GM23338 (cell line): ENCODE measurements at regions not wholly inside any gene's neighbourhood (a gene's known extent, or its start where the extent isn't known, plus 50 kb on each side); places are given as distances from the start of the nearest gene placed in this dataset.

Experiments
- ATAC-seq: fragments of 200-7000 bp; cut with Tn5 transposase; 3 replicates; pipeline ENCODE4 v1.9.1; 2020
- DNase-seq: peaks from one replicate; pipeline ENCODE4 v3.0.0-alpha.2; 2015; ENCODE audit warnings: low spot score
- H2AFZ ChIP-seq: fragments of 200-600 bp; sonication (generic); 2 replicates; pipeline ENCODE4 v1.8.0; 2016; ENCODE audit warnings: antibody characterized with exemption, mild to moderate bottlenecking, moderate library complexity
- H3F3A ChIP-seq: fragments of 200-600 bp; sonication (generic); replicated peaks from 2 replicates; pipeline ENCODE4 v1.8.0; 2017; ENCODE audit warnings: antibody characterized with exemption, mixed run types, low read depth
- H3K27ac ChIP-seq: fragments of 200-600 bp; sonication (generic); 2 replicates; pipeline ENCODE4 v1.6.1; 2016; ENCODE audit warnings: low read depth
- H3K27me3 ChIP-seq: fragments of 200-600 bp; sonication (generic); 2 replicates; pipeline ENCODE4 v1.8.0; 2016; ENCODE audit warnings: mild to moderate bottlenecking, mixed run types, moderate library complexity; ENCODE audit not compliant: insufficient read depth
- H3K36me3 ChIP-seq: fragments of 200-600 bp; sonication (generic); 2 replicates; pipeline ENCODE4 v1.8.0; 2016; ENCODE audit warnings: mild to moderate bottlenecking; ENCODE audit not compliant: insufficient read depth
- H3K4me1 ChIP-seq: fragments of 200-600 bp; sonication (generic); 2 replicates; pipeline ENCODE4 v1.8.0; 2016; ENCODE audit warnings: mild to moderate bottlenecking, moderate library complexity; ENCODE audit not compliant: insufficient read depth
- H3K4me2 ChIP-seq: fragments of 200-600 bp; sonication (generic); 2 replicates; pipeline ENCODE4 v1.7.1; 2017; ENCODE audit warnings: mixed run types
- H3K4me3 ChIP-seq: fragments of 200-600 bp; sonication (generic); 2 replicates; pipeline ENCODE4 v1.6.1; 2016; ENCODE audit warnings: mixed run types
- H3K79me2 ChIP-seq: fragments of 200-600 bp; sonication (generic); replicated peaks from 2 replicates; pipeline ENCODE4 v1.8.0; 2017; ENCODE audit warnings: mild to moderate bottlenecking; ENCODE audit not compliant: insufficient read depth
- H3K9me2 ChIP-seq: fragments of 200-600 bp; sonication (generic); 2 replicates; pipeline ENCODE4 v1.8.0; 2017; ENCODE audit not compliant: insufficient read depth
- H4K20me1 ChIP-seq: fragments of 200-600 bp; sonication (generic); replicated peaks from 2 replicates; pipeline ENCODE4 v1.8.0; 2017; ENCODE audit warnings: mild to moderate bottlenecking; ENCODE audit not compliant: insufficient read depth
- H3K27ac Mint-ChIP-seq: 2 replicates; pipeline ENCODE4 v1.8.0; 2020; ENCODE audit warnings: inconsistent platforms, mild to moderate bottlenecking, moderate library complexity, mixed read lengths
- H3K27me3 Mint-ChIP-seq: 3 replicates; pipeline ENCODE4 v1.8.0; 2022; ENCODE audit warnings: low read depth, mild to moderate bottlenecking, moderate library complexity, mixed read lengths, inconsistent platforms; ENCODE audit not compliant: insufficient read depth, poor library complexity
- H3K36me3 Mint-ChIP-seq: 3 replicates; pipeline ENCODE4 v1.8.0; 2021; ENCODE audit warnings: low read depth, mild to moderate bottlenecking, inconsistent platforms, moderate library complexity, mixed read lengths
- H3K4me1 Mint-ChIP-seq: 3 replicates; pipeline ENCODE4 v1.8.0; 2020; ENCODE audit warnings: mild to moderate bottlenecking, inconsistent platforms, mixed read lengths
- H3K4me3 Mint-ChIP-seq: 3 replicates; pipeline ENCODE4 v1.8.0; 2021; ENCODE audit warnings: moderate library complexity, mild to moderate bottlenecking, inconsistent platforms, mixed read lengths
- H3K9me3 Mint-ChIP-seq: 3 replicates; pipeline ENCODE4 v1.8.0; 2020; ENCODE audit warnings: moderate library complexity, mild to moderate bottlenecking, inconsistent platforms, mixed read lengths
- CTCF ChIP-seq, 2 experiments: fragments of 200-600 bp in 1 of 2; sonication (generic) in 1 of 2; conservative IDR thresholded peaks; 2 replicates each; pipeline versions ENCODE4 v1.5.1 to v1.6.1; 2016 to 2017; ENCODE audit warnings: antibody characterized with exemption in 2 of 2, low read depth in 2 of 2, mild to moderate bottlenecking in 2 of 2, moderate library complexity in 1 of 2
- ETS1 ChIP-seq: IDR thresholded peaks from 2 replicates; pipeline ENCODE4 v1.6.1; 2016; ENCODE audit warnings: antibody characterized with exemption
- EZH2 ChIP-seq: fragments of 200-600 bp; sonication (generic); IDR thresholded peaks from one replicate; pipeline ENCODE4 v1.8.0; 2017; ENCODE audit warnings: antibody characterized with exemption, mild to moderate bottlenecking, low read depth; ENCODE audit not compliant: unreplicated experiment
- EZH2phosphoT487 ChIP-seq: fragments of 200-600 bp; sonication (generic); IDR thresholded peaks from one replicate; pipeline ENCODE4 v1.8.1; 2018; ENCODE audit warnings: antibody characterized with exemption; ENCODE audit not compliant: unreplicated experiment
- NANOG ChIP-seq: IDR thresholded peaks from 2 replicates; pipeline ENCODE4 v1.6.1; 2016; ENCODE audit warnings: antibody characterized with exemption, borderline replicate concordance
- REST ChIP-seq: IDR thresholded peaks from one replicate; pipeline ENCODE4 v1.6.1; 2018; ENCODE audit warnings: antibody characterized with exemption; ENCODE audit not compliant: unreplicated experiment
- STAT1 ChIP-seq: IDR thresholded peaks from one replicate; pipeline ENCODE4 v1.6.1; 2016; ENCODE audit warnings: antibody characterized with exemption; ENCODE audit not compliant: unreplicated experiment
- ZNF114 ChIP-seq: fragments of 250-450 bp; sonication (Bioruptor Pico); IDR thresholded peaks from 2 replicates; pipeline ENCODE4 v1.5.0; 2020; ENCODE audit warnings: mild to moderate bottlenecking, moderate library complexity
- ZNF331 ChIP-seq: fragments of 250-450 bp; sonication (Bioruptor Pico); IDR thresholded peaks from 2 replicates; pipeline ENCODE4 v1.5.0; 2020; ENCODE audit warnings: low read depth, mild to moderate bottlenecking, moderate library complexity

- no peak for TF ChIP-seq REST
- no peak for TF ChIP-seq STAT1
- TF ChIP-seq ZNF331 (CRISPR knock-in tag) = no peak
These were observed 155.4 kb downstream of the ZNF648 start (continued) for GRCh38 chr1:181905944-181906597.

- Histone ChIP-seq H3K79me2 (no peaks in the 10 kb centered on the region), H3K27me3 (no peaks in the 10 kb centered on the region), H3K36me3 (no peaks in the 10 kb centered on the region), H3F3A (no peaks in the 10 kb centered on the region), H3K4me2 (no peak overlapping the region), H3K4me3 (no peak overlapping the region), H4K20me1 (no peaks in the 10 kb centered on the region), H3K27ac (no peak overlapping the region), H3K9me2 (no peaks in the 10 kb centered on the region), H2AFZ (no peak overlapping the region), H3K4me1 (no peaks in the 10 kb centered on the region)
- Mint-ChIP-seq H3K27ac (no peak overlapping the region), H3K4me3 (no peak overlapping the region), H3K36me3 (no peaks in the 10 kb centered on the region), H3K9me3 (no peaks in the 10 kb centered on the region), H3K4me1 (no peaks in the 10 kb centered on the region; the same call in 2 of the 3 replicates), H3K27me3 (no peaks in the 10 kb centered on the region)
- ATAC-seq (no peak), DNase-seq (no peak)
- TF ChIP-seq REST = no peak
- TF ChIP-seq NANOG = no peak
- TF ChIP-seq ZNF114 (CRISPR knock-in tag) = no peak
- TF ChIP-seq EZH2 = no peak
- TF ChIP-seq ETS1 = no peak
- no peak for TF ChIP-seq CTCF (conservative IDR thresholded peaks at IDR 0.05; ENCODE audit: low read depth in 2 of 2)
- no peak for TF ChIP-seq EZH2phosphoT487
These were observed 162.7 kb downstream of the ZNF648 start for GRCh38 chr1:181898773-181899172.
